IPS DF 6.9 (cell line): ENCODE measurements at regions not wholly inside any gene's neighbourhood (a gene's known extent, or its start where the extent isn't known, plus 50 kb on each side); places are given as distances from the start of the nearest gene placed in this dataset.

Source experiments
- DNase-seq: peaks from one replicate; pipeline ENCODE4 v3.0.0-alpha.2; 2013; ENCODE audit warnings: low read depth, low spot score
- H3K27ac ChIP-seq: one replicate; pipeline ENCODE4 v1.5.1; 2013; ENCODE audit warnings: low read length, control low read depth
- H3K27me3 ChIP-seq: 2 replicates; pipeline ENCODE4 v1.6.1; 2013; ENCODE audit warnings: mild to moderate bottlenecking, low read length; ENCODE audit not compliant: control insufficient read depth, insufficient read depth
- H3K36me3 ChIP-seq: 2 replicates; pipeline ENCODE4 v1.6.1; 2013; ENCODE audit warnings: low read length; ENCODE audit not compliant: control insufficient read depth, insufficient read depth
- H3K4me1 ChIP-seq: 2 replicates; pipeline ENCODE4 v1.6.1; 2013; ENCODE audit warnings: low read length; ENCODE audit not compliant: control insufficient read depth, insufficient read depth
- H3K4me3 ChIP-seq: 2 replicates; pipeline ENCODE4 v1.5.1; 2013; ENCODE audit warnings: mild to moderate bottlenecking, low read length
- H3K9me3 ChIP-seq: 2 replicates; pipeline ENCODE4 v1.6.1; 2013; ENCODE audit warnings: low read length, inconsistent platforms; ENCODE audit not compliant: control insufficient read depth, insufficient read depth
- WGBS: extraction: QIAGEN DNeasy Blood & Tissue Kit; methylation state at CpG from one replicate; pipeline ENCODE4 v1.1.7; 2013; ENCODE audit warnings: mixed read lengths, missing lambda C conversion rate; ENCODE audit not compliant: insufficient read length, insufficient coverage; 5-methylcytosine and 5-hydroxymethylcytosine counted together

- WGBS: no CpG with 5 or more reads among the region's 3 CpGs
- Histone ChIP-seq H3K27me3 (no peaks in the 10 kb centered on the region), H3K4me3 (no peak overlapping the region), H3K27ac (no peak overlapping the region), H3K9me3 (no peaks in the 10 kb centered on the region), H3K36me3 (no peaks in the 10 kb centered on the region), H3K4me1 (no peaks in the 10 kb centered on the region)
- no peak for DNase-seq
Measured at GRCh38 chr14:28142400-28143015, 624.1 kb upstream of the FOXG1 start.

GRCh38 chr14:28143316-28143715, 623.3 kb upstream of the FOXG1 start:
- WGBS: no CpG with 5 or more reads among the region's 3 CpGs
- no peak overlapping the region for H3K27ac ChIP-seq
- H3K4me1 ChIP-seq: no peaks in the 10 kb centered on the region
- DNase-seq: no peak
- no peak overlapping the region for H3K4me3 ChIP-seq
- no peaks in the 10 kb centered on the region for H3K27me3 ChIP-seq
- H3K9me3 ChIP-seq: no peaks in the 10 kb centered on the region
- H3K36me3 ChIP-seq: no peaks in the 10 kb centered on the region

GRCh38 chr14:28151926-28152325, 614.7 kb upstream of the FOXG1 start:
- H3K36me3 ChIP-seq: no peaks in the 10 kb centered on the region
- H3K4me3 ChIP-seq: no peak overlapping the region
- H3K9me3 ChIP-seq: no peaks in the 10 kb centered on the region
- no peaks in the 10 kb centered on the region for H3K27me3 ChIP-seq
- no peaks in the 10 kb centered on the region for H3K4me1 ChIP-seq
- DNase-seq: no peak
- no CpG with 5 or more reads among the region's 3 CpGs for WGBS
- no peak overlapping the region for H3K27ac ChIP-seq

GRCh38 chr14:28152453-28153044, 614.0 kb upstream of the FOXG1 start:
- WGBS: no CpG with 5 or more reads among the region's 4 CpGs
- no peak overlapping the region for H3K4me3 ChIP-seq
- no peak for DNase-seq
- no peaks in the 10 kb centered on the region for H3K27me3 ChIP-seq
- no peaks in the 10 kb centered on the region for H3K9me3 ChIP-seq
- no peaks in the 10 kb centered on the region for H3K36me3 ChIP-seq
- H3K27ac ChIP-seq: no peak overlapping the region
- H3K4me1 ChIP-seq: no peaks in the 10 kb centered on the region

GRCh38 chr14:28157289-28157869, 609.2 kb upstream of the FOXG1 start:
- no CpG with 5 or more reads among the region's 14 CpGs for WGBS
- Histone ChIP-seq H3K9me3 (no peaks in the 10 kb centered on the region), H3K36me3 (no peaks in the 10 kb centered on the region), H3K27ac (no peak overlapping the region), H3K27me3 (no peaks in the 10 kb centered on the region), H3K4me3 (no peak overlapping the region), H3K4me1 (no peaks in the 10 kb centered on the region)
- no peak for DNase-seq

GRCh38 chr14:28157887-28158791, 608.4 kb upstream of the FOXG1 start:
- H3K36me3 ChIP-seq: no peaks in the 10 kb centered on the region
- no peaks in the 10 kb centered on the region for H3K4me1 ChIP-seq
- H3K9me3 ChIP-seq: no peaks in the 10 kb centered on the region
- H3K4me3 ChIP-seq: no peak overlapping the region
- DNase-seq: no peak
- no CpG with 5 or more reads among the region's 26 CpGs for WGBS
- H3K27me3 ChIP-seq: no peaks in the 10 kb centered on the region
- no peak overlapping the region for H3K27ac ChIP-seq

GRCh38 chr14:28161040-28161439, 605.5 kb upstream of the FOXG1 start:
- H3K4me1 ChIP-seq: no peaks in the 10 kb centered on the region
- no peaks in the 10 kb centered on the region for H3K9me3 ChIP-seq
- H3K27me3 ChIP-seq: no peaks in the 10 kb centered on the region
- no peak for DNase-seq
- H3K27ac ChIP-seq: no peak overlapping the region
- WGBS: no CpG with 5 or more reads among the region's 2 CpGs
- no peaks in the 10 kb centered on the region for H3K36me3 ChIP-seq
- no peak overlapping the region for H3K4me3 ChIP-seq

- Histone ChIP-seq H3K4me3 (no peak overlapping the region), H3K4me1 (no peaks in the 10 kb centered on the region), H3K27me3 (no peaks in the 10 kb centered on the region), H3K9me3 (no peaks in the 10 kb centered on the region), H3K27ac (no peak overlapping the region), H3K36me3 (no peaks in the 10 kb centered on the region)
- no peak for DNase-seq
- WGBS: no CpG with 5 or more reads among the region's 2 CpGs
Measured at GRCh38 chr14:28163233-28163632, 603.4 kb upstream of the FOXG1 start.

- Histone ChIP-seq H3K9me3 (no peaks in the 10 kb centered on the region), H3K36me3 (no peaks in the 10 kb centered on the region), H3K4me3 (no peak overlapping the region), H3K27me3 (no peaks in the 10 kb centered on the region), H3K4me1 (no peaks in the 10 kb centered on the region), H3K27ac (no peak overlapping the region)
- no peak for DNase-seq
- no CpG with 5 or more reads among the region's 2 CpGs for WGBS
Measured at GRCh38 chr14:28163897-28164296, 602.7 kb upstream of the FOXG1 start.
